CD4-positive, alpha-beta memory T cell (primary cell): ENCODE measurements at regions not wholly inside any gene's neighbourhood (a gene's known extent, or its start where the extent isn't known, plus 50 kb on each side); places are given as distances from the start of the nearest gene placed in this dataset.
A peak's percentile ranks its signal among the peaks of the same experiment; 100 is the strongest.

Experiments
- CTCF ChIA-PET: fragments of 350-600 bp; sonication (Branson Sonifier 250); formaldehyde crosslinking; loops from one replicate; lab custom pipeline; 2021; ENCODE audit warnings: inconsistent platforms; ENCODE audit not compliant: partially characterized antibody; lab: Charles Lee
- POLR2A ChIA-PET: fragments of 350-600 bp; sonication (Branson Sonifier 250); formaldehyde crosslinking; loops from one replicate; lab custom pipeline; 2021; ENCODE audit not compliant: partially characterized antibody; lab: Charles Lee
- DNase-seq, 5 donors: peaks; one replicate each; pipeline versions ENCODE4 v3.0.0 to v3.0.0-alpha.2; 2020 to 2022; ENCODE audit warnings: mixed read lengths in 1 of 5
- H3K27ac ChIP-seq: one replicate; pipeline ENCODE4 v1.7.0; 2013; ENCODE audit warnings: low read depth, low read length
- H3K27me3 ChIP-seq: 2 replicates; pipeline ENCODE4 v1.7.0; 2013; ENCODE audit warnings: mild to moderate bottlenecking, low read length, moderate library complexity; ENCODE audit not compliant: insufficient read depth
- H3K36me3 ChIP-seq: 2 replicates; pipeline ENCODE4 v1.7.0; 2013; ENCODE audit warnings: mild to moderate bottlenecking, low read length, moderate library complexity; ENCODE audit not compliant: insufficient read depth
- H3K4me1 ChIP-seq: 2 replicates; pipeline ENCODE4 v1.7.0; 2013; ENCODE audit warnings: mild to moderate bottlenecking, low read length, moderate library complexity; ENCODE audit not compliant: insufficient read depth
- H3K4me3 ChIP-seq, 2 donors: one replicate each; pipeline ENCODE4 v1.7.0; 2013; ENCODE audit warnings: low read length in 2 of 2, mild to moderate bottlenecking in 1 of 2
- H3K9me3 ChIP-seq, 2 donors: one replicate each; pipeline ENCODE4 v1.7.0; 2013; ENCODE audit warnings: low read length in 2 of 2, control low read depth in 1 of 2; ENCODE audit not compliant: control insufficient read depth in 1 of 2
- H3K27ac Mint-ChIP-seq, 7 donors: one replicate each; pipeline ENCODE4 v1.8.0; 2020 to 2021; ENCODE audit warnings: mixed read lengths in 7 of 7, mild to moderate bottlenecking in 6 of 7, inconsistent platforms in 3 of 7, moderate library complexity in 3 of 7
- H3K27me3 Mint-ChIP-seq, 2 donors: one replicate each; pipeline ENCODE4 v1.8.0; 2020 to 2021; ENCODE audit warnings: mixed read lengths in 2 of 2
- H3K36me3 Mint-ChIP-seq, 2 donors: one replicate each; pipeline ENCODE4 v1.8.0; 2020 to 2021; ENCODE audit warnings: mixed read lengths in 2 of 2, inconsistent platforms in 1 of 2, mild to moderate bottlenecking in 1 of 2
- H3K4me1 Mint-ChIP-seq, 4 donors: one replicate each; pipeline ENCODE4 v1.8.0; 2020 to 2021; ENCODE audit warnings: mixed read lengths in 4 of 4, mild to moderate bottlenecking in 1 of 4
- H3K4me3 Mint-ChIP-seq, 8 donors: one replicate each; pipeline ENCODE4 v1.8.0; 2020 to 2021; ENCODE audit warnings: mixed read lengths in 8 of 8, mild to moderate bottlenecking in 7 of 8, moderate library complexity in 6 of 8, inconsistent platforms in 3 of 8
- H3K9me3 Mint-ChIP-seq, 8 donors: one replicate each; pipeline ENCODE4 v1.8.0; 2020 to 2021; ENCODE audit warnings: mixed read lengths in 8 of 8, mild to moderate bottlenecking in 5 of 8, inconsistent platforms in 3 of 8, moderate library complexity in 1 of 8
- intact Hi-C: fragments of 100-400 bp; cut with micrococcal nuclease; formaldehyde crosslinking; loops from one replicate; pipeline ENCODE4 v1.15.1; 2023

DNA sequence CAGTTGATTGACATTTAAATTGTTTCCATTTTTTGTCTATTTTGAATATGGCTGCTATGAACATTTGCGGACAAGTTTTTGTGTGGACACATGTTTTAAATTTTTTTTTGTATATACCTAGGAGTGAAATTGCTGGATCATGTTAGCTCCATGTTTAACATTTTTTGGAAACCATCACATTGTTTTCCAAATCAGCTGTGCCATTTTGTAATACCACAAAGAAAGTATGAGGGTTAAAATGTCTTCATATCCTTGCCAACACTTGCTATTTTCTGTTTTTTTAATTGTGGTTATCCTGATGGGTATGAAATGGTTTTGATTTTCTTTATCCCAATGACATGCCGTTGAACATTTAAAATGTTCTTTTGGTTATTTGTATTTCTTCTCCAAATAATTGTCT lies 52.1 kb downstream of the CARTPT start:
- CTCF ChIA-PET = no interaction called here
- H3K36me3 ChIP-seq = no peaks in the 10 kb centered on the region
- Mint-ChIP-seq H3K4me1 (peaks cover 0 to 7% (median under 1%) of the 10 kb centered on the region in 4 donors), H3K9me3 (no peaks in the 10 kb centered on the region), H3K27ac (no peak overlapping the region), H3K36me3 (no peaks in the 10 kb centered on the region), H3K27me3 (no peaks in the 10 kb centered on the region), H3K4me3 (no peak overlapping the region)
- DNase-seq = no peak
- intact Hi-C loops = no loop called here
- no peak overlapping the region for H3K27ac ChIP-seq
- POLR2A ChIA-PET = no interaction called here
- no peak overlapping the region for H3K4me3 ChIP-seq
- no peaks in the 10 kb centered on the region for H3K27me3 ChIP-seq
- H3K4me1 ChIP-seq = no peaks in the 10 kb centered on the region
- H3K9me3 ChIP-seq = no peaks in the 10 kb centered on the region

DNA sequence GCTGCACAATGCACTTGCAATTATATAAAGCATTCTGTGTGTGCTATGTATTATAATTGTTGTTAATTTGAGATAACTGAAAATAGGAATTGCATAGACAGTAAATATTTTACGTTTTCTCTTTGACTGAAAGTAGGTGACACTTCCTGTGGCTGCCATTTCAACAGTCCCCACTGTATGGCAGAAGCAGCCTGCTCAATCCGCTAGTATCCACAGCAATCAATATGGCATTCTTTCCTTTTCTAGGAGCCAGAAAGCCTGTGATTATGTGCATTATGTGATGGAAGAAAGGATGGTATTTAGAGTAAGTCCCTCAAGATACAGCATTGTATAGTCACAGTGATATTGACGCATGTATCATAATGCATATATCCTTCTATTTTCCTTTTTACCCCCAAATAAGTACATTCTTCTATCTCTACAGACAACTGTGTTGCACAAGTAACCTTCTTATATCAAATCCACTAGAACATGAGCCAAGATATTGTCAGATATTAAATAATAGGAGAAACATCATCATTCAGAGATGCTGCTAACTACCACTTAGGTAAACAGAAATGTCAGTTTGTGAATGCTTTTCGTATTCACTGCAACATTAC lies 59.7 kb downstream of the CARTPT start:
- no peak overlapping the region for H3K4me3 ChIP-seq
- H3K9me3 ChIP-seq = no peaks in the 10 kb centered on the region
- CTCF ChIA-PET = no interaction called here
- no peaks in the 10 kb centered on the region for H3K27me3 ChIP-seq
- no peak overlapping the region for H3K27ac Mint-ChIP-seq
- H3K4me1 Mint-ChIP-seq = peaks cover 6 to 15% (median 11%) of the 10 kb centered on the region in 4 donors
- H3K36me3 ChIP-seq = no peaks in the 10 kb centered on the region
- no peak for DNase-seq
- H3K27ac ChIP-seq = no peak overlapping the region
- H3K9me3 Mint-ChIP-seq = no peaks in the 10 kb centered on the region
- H3K36me3 Mint-ChIP-seq = no peaks in the 10 kb centered on the region
- H3K4me3 Mint-ChIP-seq = no peak overlapping the region
- peaks cover 1 to 2% of the 10 kb centered on the region in 2 donors for H3K27me3 Mint-ChIP-seq
- peaks cover 16% of the 10 kb centered on the region for H3K4me1 ChIP-seq
- intact Hi-C loops = no loop called here
- POLR2A ChIA-PET = no interaction called here

- intact Hi-C loops = no loop called here
- Histone ChIP-seq H3K36me3 (no peaks in the 10 kb centered on the region), H3K4me1 (peaks cover 16% of the 10 kb centered on the region), H3K4me3 (no peak overlapping the region), H3K27me3 (no peaks in the 10 kb centered on the region), H3K27ac (no peak overlapping the region), H3K9me3 (no peaks in the 10 kb centered on the region)
- Mint-ChIP-seq H3K4me3 (no peak overlapping the region), H3K9me3 (no peaks in the 10 kb centered on the region), H3K27me3 (peaks cover 1 to 2% of the 10 kb centered on the region in 2 donors), H3K4me1 (peaks cover 8 to 19% (median 15%) of the 10 kb centered on the region in 4 donors), H3K27ac (no peak overlapping the region), H3K36me3 (no peaks in the 10 kb centered on the region)
- ChIA-PET POLR2A (no interaction called here), CTCF (interaction anchor here (0.7 kb wide), 1 partner anchor 429 kb away, joined by 3 read pairs; no protein-coding TSS in a partner anchor)
- DNase-seq = no peak
These were observed 61.5 kb downstream of the CARTPT start for GRCh38 chr5:71780597-71780996.

DNA sequence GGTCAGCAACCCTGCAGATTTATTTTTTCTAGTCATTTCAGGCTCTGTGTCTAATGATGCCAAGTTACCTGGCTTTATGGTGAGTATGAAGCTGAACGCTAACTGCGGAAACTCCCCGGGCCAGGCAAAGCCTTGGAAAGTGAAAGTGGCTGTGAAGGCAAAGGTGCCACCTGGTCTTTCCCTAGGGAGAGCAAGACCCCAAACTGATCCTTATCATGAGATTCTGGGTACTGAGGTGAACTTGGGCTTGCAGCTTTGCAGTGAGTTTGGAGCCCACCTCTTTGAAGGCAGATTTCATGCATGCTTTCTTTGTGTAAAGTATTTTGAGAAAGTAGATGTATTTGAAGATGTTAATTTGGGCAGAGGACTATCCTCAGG lies 63.3 kb downstream of the CARTPT start:
- peaks cover 8 to 19% (median 15%) of the 10 kb centered on the region in 4 donors for H3K4me1 Mint-ChIP-seq
- H3K36me3 Mint-ChIP-seq = no peaks in the 10 kb centered on the region
- intact Hi-C loops = no loop called here
- CTCF ChIA-PET = interaction anchor here (1.6 to 3.2 kb wide), 2 partner anchors 237 to 526 kb away, joined by 4 to 13 read pairs; no protein-coding TSS in a partner anchor
- DNase-seq = peak in 1 of 5 donors; percentile 1
- peaks cover 1 to 4% of the 10 kb centered on the region in 2 donors for H3K27me3 Mint-ChIP-seq
- no peak overlapping the region for H3K4me3 ChIP-seq
- peak overlapping the region in 6 of 7 donors; percentile 5 to 65 (median 50) for H3K27ac Mint-ChIP-seq
- H3K36me3 ChIP-seq = no peaks in the 10 kb centered on the region
- peak overlapping the region; percentile 58 to 77 (median 72) for H3K4me3 Mint-ChIP-seq
- H3K27me3 ChIP-seq = no peaks in the 10 kb centered on the region
- no peaks in the 10 kb centered on the region for H3K9me3 Mint-ChIP-seq
- POLR2A ChIA-PET = no interaction called here
- no peaks in the 10 kb centered on the region for H3K9me3 ChIP-seq
- no peak overlapping the region for H3K27ac ChIP-seq
- H3K4me1 ChIP-seq = peaks cover 16% of the 10 kb centered on the region

GRCh38 chr5:71782771-71783770 lies 64.0 kb downstream of the CARTPT start:
- peak in 4 of 5 donors; percentile 10 to 12 (median 12) for DNase-seq
- H3K4me3 ChIP-seq = peak overlapping the region in 1 of 2 donors; percentile 9
- POLR2A ChIA-PET = interaction anchor here (0.8 kb wide), 1 partner anchor 537 kb away, joined by 3 read pairs; the partner anchor contains the start of genes MRPS27 and PTCD2
- Mint-ChIP-seq H3K4me3 (peak overlapping the region; percentile 54 to 77 (median 72)), H3K36me3 (no peaks in the 10 kb centered on the region), H3K27ac (peak overlapping the region in 6 of 7 donors; percentile 5 to 67 (median 50)), H3K4me1 (peaks cover 8 to 19% (median 15%) of the 10 kb centered on the region in 4 donors), H3K9me3 (no peaks in the 10 kb centered on the region), H3K27me3 (peaks cover 1 to 10% of the 10 kb centered on the region in 2 donors)
- CTCF ChIA-PET = interaction anchor here (0.7 to 3.2 kb wide), 4 partner anchors 25 to 525 kb away, joined by 3 to 13 read pairs (median 4); no protein-coding TSS in a partner anchor
- peaks cover 16% of the 10 kb centered on the region for H3K4me1 ChIP-seq
- H3K36me3 ChIP-seq = no peaks in the 10 kb centered on the region
- H3K9me3 ChIP-seq = no peaks in the 10 kb centered on the region
- no peak overlapping the region for H3K27ac ChIP-seq
- intact Hi-C loops = no loop called here
- no peaks in the 10 kb centered on the region for H3K27me3 ChIP-seq

DNA sequence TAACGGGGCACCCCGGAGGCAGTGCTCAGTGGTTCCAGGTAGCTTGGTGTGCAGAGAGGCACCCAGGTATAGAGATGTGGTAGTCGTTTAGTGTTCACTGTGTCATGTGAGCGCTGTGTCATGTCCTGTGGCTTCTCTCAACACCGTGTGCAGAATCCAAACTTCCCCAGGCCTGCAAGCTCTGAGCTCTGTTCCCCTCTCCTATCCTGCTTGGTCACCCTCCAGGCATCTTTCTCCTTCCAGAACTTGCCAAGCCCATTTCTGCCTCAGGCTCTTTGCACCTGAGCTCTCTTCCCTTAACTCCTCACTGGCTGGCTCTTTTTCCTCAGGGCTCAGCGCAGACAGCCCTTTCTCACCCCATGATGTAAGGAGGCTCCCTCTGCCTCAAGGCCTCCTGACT lies 64.8 kb downstream of the CARTPT start:
- peaks cover 16% of the 10 kb centered on the region for H3K4me1 ChIP-seq
- CTCF ChIA-PET = interaction anchor here (0.7 to 3.2 kb wide), 4 partner anchors 26 to 524 kb away, joined by 3 to 13 read pairs (median 4); no protein-coding TSS in a partner anchor

More for the DNA sequence above, 64.8 kb downstream of the CARTPT start:
- POLR2A ChIA-PET = interaction anchor here (0.8 kb wide), 1 partner anchor 536 kb away, joined by 3 read pairs; the partner anchor contains the start of genes MRPS27 and PTCD2
- Mint-ChIP-seq H3K27ac (peak overlapping the region in 2 of 7 donors; percentile 17 to 65), H3K4me3 (peak overlapping the region in 1 of 8 donors; percentile 13), H3K36me3 (no peaks in the 10 kb centered on the region), H3K9me3 (peaks cover 0 to 3% (median 2%) of the 10 kb centered on the region in 8 donors), H3K4me1 (peaks cover 8 to 19% (median 15%) of the 10 kb centered on the region in 4 donors), H3K27me3 (peaks cover 4 to 15% of the 10 kb centered on the region in 2 donors)
- Histone ChIP-seq H3K36me3 (no peaks in the 10 kb centered on the region), H3K9me3 (no peaks in the 10 kb centered on the region), H3K27ac (no peak overlapping the region), H3K4me3 (no peak overlapping the region), H3K27me3 (no peaks in the 10 kb centered on the region)
- intact Hi-C loops = no loop called here
- DNase-seq = no peak
